Left forelimb (tissue), 1 donor: ENCODE measurements at regions not wholly inside any gene's neighbourhood (a gene's known extent, or its start where the extent isn't known, plus 50 kb on each side); places are given as distances from the start of the nearest gene placed in this dataset.
A peak's percentile ranks its signal among the peaks of the same experiment; 100 is the strongest.

ENCODE experiments used
- DNase-seq: peaks from one replicate; pipeline ENCODE4 v3.0.0-alpha.2; 2018; ENCODE audit warnings: low spot score

GRCh38 chr20:48405909-48406308 lies 421.9 kb downstream of the PREX1 start:
- no peak for DNase-seq

- DNase-seq = no peak
These were observed 423.2 kb downstream of the PREX1 start for GRCh38 chr20:48404598-48404997.

- DNase-seq = no peak
These were observed 424.5 kb downstream of the PREX1 start for GRCh38 chr20:48403167-48403761.

DNA sequence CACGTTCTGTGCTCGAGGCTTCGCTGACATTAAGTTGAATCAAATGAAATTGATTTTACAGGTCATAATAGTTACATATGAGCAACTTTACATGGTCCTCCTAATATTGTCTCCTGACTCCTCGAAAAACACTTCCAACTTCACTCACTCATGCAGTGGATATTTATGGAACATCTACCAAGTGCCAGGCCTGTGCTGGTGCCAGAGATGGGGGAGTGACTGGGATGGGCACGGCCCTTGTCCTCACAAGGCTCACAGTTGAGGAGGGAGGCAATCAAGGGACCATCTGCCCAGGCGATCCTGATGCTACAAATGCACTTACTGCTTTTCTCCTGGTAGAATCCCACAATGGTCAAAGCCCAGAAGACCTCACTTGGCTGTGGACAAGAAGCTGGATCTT lies 426.4 kb downstream of the PREX1 start:
- no peak for DNase-seq

GRCh38 chr20:48400009-48400408 lies 427.8 kb downstream of the PREX1 start:
- DNase-seq = no peak

- no peak for DNase-seq
These were observed 429.0 kb downstream of the PREX1 start for GRCh38 chr20:48398506-48399449.

GRCh38 chr20:48396981-48397861 lies 430.6 kb downstream of the PREX1 start:
- DNase-seq = peak; percentile 77

DNA sequence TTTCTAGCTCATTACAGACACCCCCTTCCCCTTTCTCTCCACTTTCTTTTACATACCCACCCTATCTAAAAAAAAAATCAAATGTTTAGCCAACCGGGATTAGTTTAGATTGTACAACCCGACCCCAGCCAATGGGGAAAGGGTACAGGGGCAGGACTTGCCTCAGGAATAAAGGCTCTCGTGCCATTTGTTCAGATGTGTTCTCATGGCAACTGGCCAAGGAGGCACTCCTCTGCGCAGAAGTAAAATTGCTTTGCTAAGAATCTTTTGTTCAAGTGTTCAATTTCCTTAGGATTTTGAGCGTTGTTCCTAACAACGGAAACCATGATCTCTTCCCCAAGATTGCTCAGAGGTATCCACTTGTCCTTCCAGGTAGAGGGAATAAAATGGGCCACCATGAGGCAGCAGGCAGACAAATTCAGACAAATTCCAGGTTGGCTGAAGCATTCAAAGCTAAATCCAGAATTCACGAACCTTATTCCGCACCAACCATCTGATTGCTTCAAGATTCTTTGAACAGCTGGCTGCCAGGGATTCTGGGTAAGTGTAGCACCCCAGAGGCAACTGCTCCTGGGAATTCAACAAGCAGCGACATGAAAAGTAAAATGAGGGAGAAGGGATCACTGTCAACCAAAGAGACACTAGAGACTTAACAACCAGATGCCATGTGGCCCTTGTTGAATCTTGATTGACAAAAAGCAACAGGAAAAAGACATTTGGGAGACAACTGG lies 431.8 kb downstream of the PREX1 start:
- DNase-seq = no peak

DNA sequence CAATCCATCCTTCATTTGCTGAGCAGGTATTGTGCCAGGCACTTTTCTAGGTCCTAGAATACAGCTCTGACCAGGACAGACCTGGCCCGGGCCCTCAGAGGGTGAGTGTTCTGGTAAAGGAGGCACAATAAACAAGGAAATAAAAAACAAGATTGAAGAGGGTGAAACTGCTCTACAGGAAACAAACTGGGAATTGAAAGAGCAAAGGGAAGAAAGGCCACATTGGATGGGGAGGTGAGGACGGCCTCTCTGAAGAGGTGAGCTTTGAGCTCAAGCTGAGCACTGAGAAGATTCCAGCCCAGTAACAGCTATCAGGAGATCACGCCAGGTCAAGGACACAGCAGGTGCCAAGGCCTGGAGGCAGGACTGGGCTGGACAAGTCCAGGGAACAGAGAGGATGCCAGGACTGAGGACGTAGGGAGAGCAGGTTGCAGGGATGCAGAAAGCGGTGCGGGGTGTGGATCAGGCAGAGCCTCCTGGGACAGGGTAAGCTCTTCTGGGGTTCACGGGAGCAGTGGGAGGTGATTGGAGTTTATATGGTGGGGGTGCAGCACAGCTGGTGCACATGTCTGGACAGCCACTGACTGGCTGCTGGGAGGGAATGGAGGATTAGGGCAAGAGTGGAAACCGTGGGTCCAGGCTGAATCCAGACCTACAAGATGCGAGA lies 433.3 kb downstream of the PREX1 start:
- no peak for DNase-seq

GRCh38 chr20:48393737-48394314 lies 434.0 kb downstream of the PREX1 start:
- DNase-seq = no peak

DNA sequence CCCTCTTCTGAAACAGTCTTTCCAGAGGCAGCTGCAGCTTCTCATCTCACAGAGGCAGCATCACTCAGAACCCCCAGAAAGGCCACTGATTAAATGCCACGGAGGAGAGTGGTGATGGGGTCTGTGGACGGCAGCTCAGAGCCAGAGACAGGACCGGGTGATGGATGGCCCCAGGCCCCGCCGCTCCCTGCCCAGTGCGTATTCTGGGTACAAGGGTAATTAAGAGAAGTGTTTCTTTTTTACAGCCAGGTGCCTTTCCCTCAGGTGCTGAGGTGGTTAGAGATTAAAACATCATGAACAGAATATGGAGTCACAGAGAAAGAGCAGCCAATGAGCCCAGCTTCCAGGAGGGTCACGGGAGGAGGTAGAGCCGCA lies 434.5 kb downstream of the PREX1 start:
- DNase-seq = no peak

DNA sequence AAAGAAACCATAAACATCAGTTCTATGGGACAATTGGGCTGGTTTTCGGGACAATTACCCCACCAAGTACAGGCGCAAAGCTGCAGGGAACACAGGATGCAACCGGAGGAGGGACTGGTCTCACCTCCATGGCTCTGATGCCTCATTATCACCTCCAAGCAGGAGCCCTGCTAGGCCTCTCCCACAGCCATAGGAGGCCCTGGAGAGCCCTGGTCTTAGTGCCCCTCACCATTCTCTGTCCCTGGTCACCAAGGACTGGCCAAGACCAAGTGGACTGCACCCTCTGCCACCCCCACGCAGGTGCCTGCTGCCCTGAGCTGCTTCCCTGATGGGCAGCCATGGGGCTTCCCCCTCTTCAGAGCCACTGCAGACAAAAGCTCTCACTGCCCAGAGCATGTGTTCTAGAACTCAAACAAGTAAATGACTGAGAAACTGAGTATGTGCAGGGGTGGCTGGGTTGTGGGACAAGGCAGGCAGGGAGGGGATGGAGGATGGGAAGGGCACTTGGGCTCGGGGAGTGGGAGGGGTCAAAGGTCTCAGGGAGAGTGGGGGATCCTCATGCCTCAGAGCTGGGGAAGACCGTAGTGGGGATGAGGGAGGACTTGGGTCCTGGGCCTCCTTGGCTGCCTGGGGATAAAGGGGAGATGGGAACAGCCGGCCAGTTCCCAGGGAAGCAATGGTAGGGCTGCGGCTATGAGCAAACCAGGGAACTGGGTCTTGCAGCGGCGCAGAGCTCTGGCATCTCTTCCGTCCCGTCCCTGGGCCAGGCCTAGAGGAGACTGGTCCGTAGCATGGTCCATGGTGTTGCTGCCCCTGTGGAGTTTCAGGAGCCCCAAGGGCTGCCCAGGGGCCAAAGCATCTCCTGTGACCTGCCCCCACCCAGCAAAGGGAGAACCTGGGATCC lies 435.1 kb downstream of the PREX1 start:
- no peak for DNase-seq

DNA sequence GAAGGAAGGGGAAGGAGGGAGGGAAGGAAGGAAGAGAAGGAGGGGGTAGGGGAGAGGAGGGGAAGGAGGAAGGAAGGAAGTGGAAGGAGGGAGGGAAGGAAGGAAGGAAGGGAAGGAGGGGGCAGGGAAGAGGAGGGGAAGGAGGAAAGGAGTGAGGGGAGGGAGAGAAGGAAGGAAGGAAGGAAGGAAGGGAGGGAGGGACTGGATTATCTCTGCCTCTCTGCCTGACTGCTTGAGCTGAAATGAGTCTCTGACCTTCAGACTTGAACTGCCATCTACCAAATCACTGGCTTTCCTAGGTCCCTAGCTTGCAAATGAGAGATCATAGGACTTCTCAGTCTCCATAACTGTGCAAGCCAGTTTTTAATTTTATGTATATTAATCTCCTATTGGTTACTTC lies 436.8 kb downstream of the PREX1 start:
- no peak for DNase-seq

- DNase-seq = no peak
These were observed 440.1 kb downstream of the PREX1 start for GRCh38 chr20:48387675-48388074.

- no peak for DNase-seq
These were observed 442.3 kb downstream of the PREX1 start for GRCh38 chr20:48385527-48385926.

DNA sequence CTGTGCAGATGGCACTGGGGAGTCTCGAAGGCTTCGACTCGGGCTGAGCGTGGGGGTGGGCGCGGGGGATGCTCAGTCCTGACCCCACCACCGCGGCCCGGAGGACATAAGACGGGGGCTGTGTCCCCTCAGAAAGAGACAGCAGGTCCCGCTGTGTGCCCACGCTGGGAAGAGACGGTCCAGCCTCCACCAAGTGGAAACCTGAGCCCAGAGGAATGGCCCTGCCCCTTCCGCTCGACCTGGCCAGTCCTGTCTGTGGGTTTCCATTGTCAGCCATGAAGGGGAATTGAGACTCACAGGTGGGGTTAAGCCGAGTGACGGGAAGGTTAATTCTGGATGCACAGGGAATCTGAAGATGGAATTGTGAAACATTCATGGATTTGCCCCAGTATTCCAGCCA lies 442.7 kb downstream of the PREX1 start:
- no peak for DNase-seq

- DNase-seq = no peak
These were observed 443.5 kb downstream of the PREX1 start for GRCh38 chr20:48384147-48384818.

GRCh38 chr20:48383252-48383651 lies 444.5 kb downstream of the PREX1 start:
- DNase-seq = no peak

DNA sequence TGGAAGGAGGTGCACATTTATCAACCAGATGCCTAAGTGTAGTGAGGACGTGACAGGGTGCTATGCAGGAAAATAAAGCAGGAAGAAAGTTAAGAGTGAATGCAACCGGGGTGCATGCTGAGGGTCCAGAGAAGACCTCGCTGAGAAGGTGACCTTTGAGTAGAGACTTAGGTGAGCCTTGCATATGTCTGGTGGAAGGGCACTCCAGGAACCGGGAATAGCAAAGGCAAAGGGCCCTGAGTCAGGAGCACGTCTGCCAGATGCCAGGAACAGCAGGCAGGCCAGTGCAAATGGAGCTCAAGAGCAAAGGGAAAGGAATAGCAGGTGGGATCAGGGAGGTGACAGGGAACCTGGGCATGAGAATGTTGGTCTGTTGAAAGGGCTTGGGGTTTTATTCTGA lies 445.5 kb downstream of the PREX1 start:
- no peak for DNase-seq
